GM23248 (cell line): ENCODE measurements at regions not wholly inside any gene's neighbourhood (a gene's known extent, or its start where the extent isn't known, plus 50 kb on each side); places are given as distances from the start of the nearest gene placed in this dataset.

Source experiments
- EZH2 ChIP-seq: fragments of 200-600 bp; sonication (generic); IDR thresholded peaks from 2 replicates; pipeline ENCODE4 v1.6.1; 2018; ENCODE audit warnings: antibody characterized with exemption, mild to moderate bottlenecking; ENCODE audit not compliant: insufficient read depth, poor library complexity, severe bottlenecking
- EZH2phosphoT487 ChIP-seq: fragments of 200-600 bp; sonication (generic); IDR thresholded peaks from 2 replicates; pipeline ENCODE4 v1.6.1; 2018; ENCODE audit warnings: antibody characterized with exemption, moderate library complexity, mild to moderate bottlenecking, low read depth; ENCODE audit not compliant: insufficient read depth

- TF ChIP-seq EZH2 (no peak), EZH2phosphoT487 (no peak)
These were observed 92.6 kb upstream of the LGALSL start for GRCh38 chr2:64361151-64361938.
